Fibroblast of lung (primary cell): ENCODE measurements at regions not wholly inside any gene's neighbourhood (a gene's known extent, or its start where the extent isn't known, plus 50 kb on each side); places are given as distances from the start of the nearest gene placed in this dataset.

Experiments used
- DNase-seq, 2 donors: peaks; one replicate each; pipeline versions ENCODE4 v3.0.0 to v3.0.0-alpha.2; 2010; ENCODE audit warnings: low read depth in 2 of 2
- H2AFZ ChIP-seq: 2 replicates; pipeline ENCODE4 v1.5.1; 2012; ENCODE audit warnings: low read length, control low read depth, inconsistent platforms
- H3K27ac ChIP-seq: 2 replicates; pipeline ENCODE4 v1.5.1; 2011; ENCODE audit warnings: low read length, control low read depth; ENCODE audit not compliant: insufficient read depth
- H3K27me3 ChIP-seq: 2 replicates; pipeline ENCODE4 v1.5.1; 2011; ENCODE audit warnings: mild to moderate bottlenecking, low read length; ENCODE audit not compliant: control insufficient read depth, insufficient read depth
- H3K36me3 ChIP-seq: 2 replicates; pipeline ENCODE4 v1.5.1; 2011; ENCODE audit warnings: low read length; ENCODE audit not compliant: control insufficient read depth, insufficient read depth
- H3K4me1 ChIP-seq: 2 replicates; pipeline ENCODE4 v1.5.1; 2011; ENCODE audit warnings: low read length; ENCODE audit not compliant: control insufficient read depth, insufficient read depth; ENCODE audit errors: extremely low read depth
- H3K4me2 ChIP-seq: 2 replicates; pipeline ENCODE4 v1.5.1; 2011; ENCODE audit warnings: low read length, control low read depth; ENCODE audit not compliant: insufficient read depth; ENCODE audit errors: extremely low read depth
- H3K4me3 ChIP-seq, 4 experiments: fragments of 200-600 bp in 1 of 4; sonication (generic) in 1 of 4; replicated peaks in 1 of 4; 2 replicates each; pipeline ENCODE4 v1.5.1; 2011 to 2016; ENCODE audit warnings: low read length in 4 of 4, low read depth in 3 of 4, mild to moderate bottlenecking in 3 of 4, control low read depth in 2 of 4, inconsistent platforms in 1 of 4, mixed read lengths in 1 of 4; ENCODE audit not compliant: insufficient read depth in 1 of 4; ENCODE audit errors: control extremely low read depth in 1 of 4
- H3K79me2 ChIP-seq: 2 replicates; pipeline ENCODE4 v1.5.1; 2012; ENCODE audit warnings: mild to moderate bottlenecking, low read length, inconsistent platforms; ENCODE audit not compliant: control insufficient read depth, insufficient read depth
- H3K9ac ChIP-seq: 2 replicates; pipeline ENCODE4 v1.5.1; 2011; ENCODE audit warnings: mild to moderate bottlenecking, low read length, control low read depth; ENCODE audit not compliant: insufficient read depth
- H3K9me3 ChIP-seq: 2 replicates; pipeline ENCODE4 v1.5.1; 2012; ENCODE audit warnings: low read depth, low read length; ENCODE audit not compliant: control insufficient read depth, insufficient read depth
- H4K20me1 ChIP-seq: 2 replicates; pipeline ENCODE4 v1.5.1; 2011; ENCODE audit warnings: low read length; ENCODE audit not compliant: control insufficient read depth, insufficient read depth; ENCODE audit errors: extremely low read depth
- CTCF ChIP-seq, 2 donors: IDR thresholded peaks in 1 of 2; conservative IDR thresholded peaks in 1 of 2; 1 replicate in 1 of 2; 2 replicates in 1 of 2; pipeline ENCODE4 v1.5.1; 2011 to 2012; ENCODE audit warnings: low read length in 2 of 2, control low read depth in 1 of 2, inconsistent platforms in 1 of 2, low read depth in 1 of 2, mild to moderate bottlenecking in 1 of 2
- EZH2 ChIP-seq: IDR thresholded peaks from 2 replicates; pipeline ENCODE4 v1.5.1; 2012; ENCODE audit warnings: low read length, control low read depth, mild to moderate bottlenecking; ENCODE audit errors: missing control alignments

GRCh38 chr13:107238262-107238981 is 670.5 kb upstream of the ARGLU1 start:
- TF ChIP-seq CTCF (conservative IDR thresholded peaks at IDR 0.05 in 1 of 2, IDR thresholded peaks at IDR 0.05 in 1 of 2; ENCODE audit: low read depth in 1 of 2, low read length in 2 of 2) = no peak
- no peak overlapping the region for H3K4me3 ChIP-seq
- H3K79me2 ChIP-seq = no peaks in the 10 kb centered on the region
- H4K20me1 ChIP-seq = no peaks in the 10 kb centered on the region
- no peaks in the 10 kb centered on the region for H3K27me3 ChIP-seq
- no peaks in the 10 kb centered on the region for H3K36me3 ChIP-seq
- H2AFZ ChIP-seq = no peak overlapping the region
- no peak overlapping the region for H3K4me2 ChIP-seq
- H3K9me3 ChIP-seq = no peaks in the 10 kb centered on the region
- DNase-seq = no peak
- H3K27ac ChIP-seq = no peak overlapping the region
- H3K4me1 ChIP-seq = no peaks in the 10 kb centered on the region
- H3K9ac ChIP-seq = no peak overlapping the region

GRCh38 chr13:107234319-107235073 is 666.6 kb upstream of the ARGLU1 start:
- Histone ChIP-seq H3K4me3 (no peak overlapping the region), H3K4me2 (peak overlapping the region; percentile 32), H3K27me3 (no peaks in the 10 kb centered on the region), H3K9me3 (no peaks in the 10 kb centered on the region), H3K27ac (no peak overlapping the region), H2AFZ (peak overlapping the region; percentile 12), H3K36me3 (no peaks in the 10 kb centered on the region), H3K79me2 (no peaks in the 10 kb centered on the region), H4K20me1 (no peaks in the 10 kb centered on the region), H3K9ac (no peak overlapping the region), H3K4me1 (no peaks in the 10 kb centered on the region)
- DNase-seq = no peak
- TF ChIP-seq EZH2 (no peak), CTCF (conservative IDR thresholded peaks at IDR 0.05 in 1 of 2, IDR thresholded peaks at IDR 0.05 in 1 of 2; ENCODE audit: low read depth in 1 of 2, low read length in 2 of 2) (no peak)

DNA sequence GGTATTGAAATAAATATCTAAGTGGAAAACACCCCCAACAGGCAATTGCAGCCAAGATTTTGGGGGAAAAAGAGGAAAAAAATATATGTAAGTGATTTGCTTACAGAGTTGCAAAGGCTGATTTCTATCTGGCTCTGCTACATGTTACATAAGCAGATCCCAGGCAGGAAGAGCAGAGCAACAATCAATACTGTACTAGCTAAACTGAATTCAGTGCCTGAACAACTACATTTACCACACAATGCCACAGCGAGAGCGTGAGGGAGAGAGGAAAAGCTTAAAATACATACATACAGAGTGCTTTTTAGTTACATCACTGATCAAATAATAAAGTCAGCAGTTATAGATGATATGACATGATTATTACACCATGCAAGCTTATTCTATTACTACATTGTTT is 665.6 kb upstream of the ARGLU1 start:
- no peak overlapping the region for H2AFZ ChIP-seq
- no peaks in the 10 kb centered on the region for H3K4me1 ChIP-seq
- H3K36me3 ChIP-seq = no peaks in the 10 kb centered on the region
- TF ChIP-seq CTCF (conservative IDR thresholded peaks at IDR 0.05 in 1 of 2, IDR thresholded peaks at IDR 0.05 in 1 of 2; ENCODE audit: low read depth in 1 of 2, low read length in 2 of 2) (no peak), EZH2 (no peak)
- no peak overlapping the region for H3K9ac ChIP-seq
- no peaks in the 10 kb centered on the region for H3K79me2 ChIP-seq
- H4K20me1 ChIP-seq = no peaks in the 10 kb centered on the region
- DNase-seq = no peak
- H3K27me3 ChIP-seq = no peaks in the 10 kb centered on the region
- no peak overlapping the region for H3K4me3 ChIP-seq
- no peak overlapping the region for H3K27ac ChIP-seq
- no peaks in the 10 kb centered on the region for H3K9me3 ChIP-seq
- no peak overlapping the region for H3K4me2 ChIP-seq
